Loucy (cell line): ENCODE measurements at regions not wholly inside any gene's neighbourhood (a gene's known extent, or its start where the extent isn't known, plus 50 kb on each side); places are given as distances from the start of the nearest gene placed in this dataset.

Experiments
- H2AFZ ChIP-seq: fragments of 200-600 bp; sonication (generic); 2 replicates; pipeline ENCODE4 v1.6.0; 2016; ENCODE audit warnings: antibody characterized with exemption, mild to moderate bottlenecking, low read length, moderate library complexity
- H3F3A ChIP-seq: fragments of 200-600 bp; 2 replicates; pipeline ENCODE4 v1.6.0; 2016; ENCODE audit warnings: antibody characterized with exemption, low read depth, mild to moderate bottlenecking
- H3K27me3 ChIP-seq: fragments of 200-600 bp; sonication (generic); 2 replicates; pipeline ENCODE4 v1.6.1; 2014; ENCODE audit warnings: low read length, mild to moderate bottlenecking; ENCODE audit not compliant: insufficient read depth, poor library complexity, severe bottlenecking
- H3K36me3 ChIP-seq: fragments of 200-600 bp; sonication (generic); 2 replicates; pipeline ENCODE4 v1.6.1; 2016; ENCODE audit warnings: low read length; ENCODE audit not compliant: insufficient read depth
- H3K4me1 ChIP-seq: fragments of 200-600 bp; sonication (generic); 2 replicates; pipeline ENCODE4 v1.5.1; 2014; ENCODE audit warnings: low read length, mild to moderate bottlenecking; ENCODE audit not compliant: insufficient read depth, poor library complexity, severe bottlenecking
- H3K4me2 ChIP-seq: fragments of 200-600 bp; sonication (generic); 2 replicates; pipeline ENCODE4 v1.6.0; 2014; ENCODE audit warnings: antibody characterized with exemption, low read length, low read depth, mild to moderate bottlenecking; ENCODE audit not compliant: poor library complexity, severe bottlenecking
- H3K4me3 ChIP-seq: fragments of 200-600 bp; sonication (generic); 2 replicates; pipeline ENCODE4 v1.5.1; 2014; ENCODE audit warnings: low read length, mild to moderate bottlenecking, mixed read lengths; ENCODE audit not compliant: poor library complexity, severe bottlenecking
- H3K79me2 ChIP-seq: fragments of 200-600 bp; sonication (generic); 2 replicates; pipeline ENCODE4 v1.6.1; 2014; ENCODE audit warnings: low read length; ENCODE audit not compliant: insufficient read depth
- H3K9ac ChIP-seq: fragments of 200-600 bp; sonication (generic); 2 replicates; pipeline ENCODE4 v1.6.0; 2014; ENCODE audit warnings: mild to moderate bottlenecking, low read depth, low read length, moderate library complexity; ENCODE audit not compliant: poor library complexity, severe bottlenecking
- H3K9me2 ChIP-seq: fragments of 200-600 bp; sonication (generic); replicated peaks from 2 replicates; pipeline ENCODE4 v1.6.1; 2016; ENCODE audit warnings: low read depth, low read length, mixed read lengths
- H3K9me3 ChIP-seq: fragments of 200-600 bp; sonication (generic); 2 replicates; pipeline ENCODE4 v1.6.1; 2014; ENCODE audit warnings: mild to moderate bottlenecking, antibody characterized with exemption, low read length, low read depth; ENCODE audit not compliant: insufficient read depth
- H4K20me1 ChIP-seq: fragments of 200-600 bp; sonication (generic); 2 replicates; pipeline ENCODE4 v1.6.0; 2014; ENCODE audit warnings: antibody characterized with exemption, low read length, mild to moderate bottlenecking; ENCODE audit not compliant: insufficient read depth, poor library complexity, severe bottlenecking
- CTCF ChIP-seq: fragments of 200-600 bp; sonication (generic); conservative IDR thresholded peaks from 2 replicates; pipeline ENCODE4 v1.5.1; 2014; ENCODE audit warnings: mild to moderate bottlenecking, antibody characterized with exemption, low read length
- EZH2phosphoT487 ChIP-seq: fragments of 200-600 bp; IDR thresholded peaks from 2 replicates; pipeline ENCODE4 v1.6.1; 2018; ENCODE audit warnings: antibody characterized with exemption, mild to moderate bottlenecking, moderate library complexity, borderline replicate concordance

- H3K27me3 ChIP-seq = no peaks in the 10 kb centered on the region
- H2AFZ ChIP-seq = no peak overlapping the region
Measured at GRCh38 chr1:60639287-60639686, 443.1 kb upstream of the NFIA start.

GRCh38 chr1:60637651-60638050 is 444.7 kb upstream of the NFIA start:
- Histone ChIP-seq H3K9me2 (no peaks in the 10 kb centered on the region), H3K4me2 (no peak overlapping the region), H3K4me3 (no peak overlapping the region), H2AFZ (no peak overlapping the region), H3K36me3 (no peaks in the 10 kb centered on the region), H3K27me3 (no peaks in the 10 kb centered on the region), H3K4me1 (no peaks in the 10 kb centered on the region), H3F3A (no peaks in the 10 kb centered on the region), H4K20me1 (no peaks in the 10 kb centered on the region), H3K9me3 (no peaks in the 10 kb centered on the region), H3K9ac (no peak overlapping the region), H3K79me2 (no peaks in the 10 kb centered on the region)
- TF ChIP-seq CTCF (no peak), EZH2phosphoT487 (no peak)

More at GRCh38 chr1:60639287-60639686, 443.1 kb upstream of the NFIA start:
- Histone ChIP-seq H3K4me1 (no peaks in the 10 kb centered on the region), H3K4me3 (no peak overlapping the region), H4K20me1 (no peaks in the 10 kb centered on the region), H3K9me2 (no peaks in the 10 kb centered on the region), H3F3A (no peaks in the 10 kb centered on the region), H3K4me2 (no peak overlapping the region), H3K36me3 (no peaks in the 10 kb centered on the region), H3K79me2 (no peaks in the 10 kb centered on the region), H3K9me3 (no peaks in the 10 kb centered on the region), H3K9ac (no peak overlapping the region)
- TF ChIP-seq EZH2phosphoT487 = no peak
- no peak for TF ChIP-seq CTCF

- no peaks in the 10 kb centered on the region for H3K9me2 ChIP-seq
- no peaks in the 10 kb centered on the region for H3K27me3 ChIP-seq
- no peak overlapping the region for H3K4me2 ChIP-seq
- TF ChIP-seq CTCF (no peak), EZH2phosphoT487 (no peak)
- H3K79me2 ChIP-seq = no peaks in the 10 kb centered on the region
- no peaks in the 10 kb centered on the region for H3K4me1 ChIP-seq
- no peak overlapping the region for H2AFZ ChIP-seq
- H4K20me1 ChIP-seq = no peaks in the 10 kb centered on the region
- H3K4me3 ChIP-seq = no peak overlapping the region
- H3F3A ChIP-seq = no peaks in the 10 kb centered on the region
- H3K36me3 ChIP-seq = no peaks in the 10 kb centered on the region
- H3K9me3 ChIP-seq = no peaks in the 10 kb centered on the region
- H3K9ac ChIP-seq = no peak overlapping the region
Measured at GRCh38 chr1:60636946-60637345, 445.4 kb upstream of the NFIA start.
